ENCODE measurements at regions not wholly inside any gene's neighbourhood (a gene's known extent, or its start where the extent isn't known, plus 50 kb on each side); places are given as distances from the start of the nearest gene placed in this dataset.

GRCh38 chr20:60934724-60935123 lies 317.3 kb upstream of the CDH4 start:
- no peak for DNase-seq (ENCODE audit: low spot score)
- Histone ChIP-seq H3K27ac (ENCODE audit: low read depth, low read length, poor library complexity, severe bottlenecking) (no peak overlapping the region), H3K79me2 (ENCODE audit: insufficient read depth, low read depth, low read length) (no peaks in the 10 kb centered on the region), H3K36me3 (ENCODE audit: insufficient read depth, low read length) (no peaks in the 10 kb centered on the region), H3K9me2 (ENCODE audit: insufficient read depth, low read length) (no peaks in the 10 kb centered on the region), H3K4me1 (ENCODE audit: insufficient read depth, low read length, poor library complexity, severe bottlenecking) (no peaks in the 10 kb centered on the region), H3K4me3 (ENCODE audit: low read depth, low read length, poor library complexity, severe bottlenecking) (no peak overlapping the region), H2AFZ (ENCODE audit: low read length) (no peak overlapping the region), H3K4me2 (ENCODE audit: low read length) (no peak overlapping the region), H4K20me1 (ENCODE audit: insufficient read depth, low read length) (no peaks in the 10 kb centered on the region), H3K9me3 (ENCODE audit: low read length) (no peaks in the 10 kb centered on the region)
- intact Hi-C loops (cut with micrococcal nuclease; ENCODE audit: unreplicated experiment), result no loop called here
- CTCF ChIA-PET (ENCODE audit: unreplicated experiment), result no interaction called here
- no peak for TF ChIP-seq CTCF (conservative IDR thresholded peaks at IDR 0.05; ENCODE audit: low read length)
- no peak for TF ChIP-seq EZH2phosphoT487 (IDR thresholded peaks at IDR 0.05; ENCODE audit: borderline replicate concordance, low read depth, low read length)
- POLR2A ChIA-PET, result interaction anchor here (0.7 kb wide), 1 partner anchor 218 kb away, joined by 3 read pairs; no protein-coding TSS in a partner anchor
- no TSS peak for BruUV-seq (replicated peaks)

- Histone ChIP-seq H3K36me3 (ENCODE audit: insufficient read depth, low read length) (no peaks in the 10 kb centered on the region), H3K9me3 (ENCODE audit: low read length) (no peaks in the 10 kb centered on the region), H2AFZ (ENCODE audit: low read length) (no peak overlapping the region), H3K79me2 (ENCODE audit: insufficient read depth, low read depth, low read length) (no peaks in the 10 kb centered on the region), H4K20me1 (ENCODE audit: insufficient read depth, low read length) (no peaks in the 10 kb centered on the region), H3K4me1 (ENCODE audit: insufficient read depth, low read length, poor library complexity, severe bottlenecking) (no peaks in the 10 kb centered on the region), H3K27ac (ENCODE audit: low read depth, low read length, poor library complexity, severe bottlenecking) (no peak overlapping the region), H3K4me2 (ENCODE audit: low read length) (no peak overlapping the region), H3K9me2 (ENCODE audit: insufficient read depth, low read length) (no peaks in the 10 kb centered on the region), H3K4me3 (ENCODE audit: low read depth, low read length, poor library complexity, severe bottlenecking) (no peak overlapping the region)
- CTCF ChIA-PET (ENCODE audit: unreplicated experiment), result no interaction called here
- BruUV-seq (replicated peaks), result no TSS peak
- no peak for DNase-seq (ENCODE audit: low spot score)
- POLR2A ChIA-PET, result no interaction called here
- TF ChIP-seq EZH2phosphoT487 (IDR thresholded peaks at IDR 0.05; ENCODE audit: borderline replicate concordance, low read depth, low read length) (no peak), CTCF (conservative IDR thresholded peaks at IDR 0.05; ENCODE audit: low read length) (no peak)
- intact Hi-C loops (cut with micrococcal nuclease; ENCODE audit: unreplicated experiment), result no loop called here
These were observed 316.1 kb upstream of the CDH4 start for GRCh38 chr20:60935971-60936370.

GRCh38 chr20:60937585-60937984 lies 314.5 kb upstream of the CDH4 start:
- Histone ChIP-seq H3K9me3 (ENCODE audit: low read length) (no peaks in the 10 kb centered on the region), H3K4me1 (ENCODE audit: insufficient read depth, low read length, poor library complexity, severe bottlenecking) (no peaks in the 10 kb centered on the region), H3K27ac (ENCODE audit: low read depth, low read length, poor library complexity, severe bottlenecking) (no peak overlapping the region), H3K36me3 (ENCODE audit: insufficient read depth, low read length) (no peaks in the 10 kb centered on the region), H3K4me2 (ENCODE audit: low read length) (no peak overlapping the region), H2AFZ (ENCODE audit: low read length) (no peak overlapping the region), H3K9me2 (ENCODE audit: insufficient read depth, low read length) (no peaks in the 10 kb centered on the region), H3K79me2 (ENCODE audit: insufficient read depth, low read depth, low read length) (no peaks in the 10 kb centered on the region), H3K4me3 (ENCODE audit: low read depth, low read length, poor library complexity, severe bottlenecking) (no peak overlapping the region), H4K20me1 (ENCODE audit: insufficient read depth, low read length) (no peaks in the 10 kb centered on the region)
- ChIA-PET CTCF (ENCODE audit: unreplicated experiment) (no interaction called here), POLR2A (no interaction called here)
- intact Hi-C loops (cut with micrococcal nuclease; ENCODE audit: unreplicated experiment), result no loop called here
- TF ChIP-seq EZH2phosphoT487 (IDR thresholded peaks at IDR 0.05; ENCODE audit: borderline replicate concordance, low read depth, low read length) (no peak), CTCF (conservative IDR thresholded peaks at IDR 0.05; ENCODE audit: low read length) (no peak)
- BruUV-seq (replicated peaks), result no TSS peak
- no peak for DNase-seq (ENCODE audit: low spot score)

All from OCI-LY7 (cell line).